ENCODE measurements at regions not wholly inside any gene's neighbourhood (a gene's known extent, or its start where the extent isn't known, plus 50 kb on each side); places are given as distances from the start of the nearest gene placed in this dataset.

- DNase-seq: no peak
Observed at GRCh38 chrX:94361241-94361640, 687.2 kb downstream of the FAM133A start.

GRCh38 chrX:94365736-94366135 lies 691.7 kb downstream of the FAM133A start:
- no peak for DNase-seq

- DNase-seq: no peak
Observed at GRCh38 chrX:94366616-94367015, 692.6 kb downstream of the FAM133A start.

GRCh38 chrX:94389044-94389443 lies 715.0 kb downstream of the FAM133A start:
- DNase-seq: no peak

GRCh38 chrX:94400488-94400887 lies 726.5 kb downstream of the FAM133A start:
- DNase-seq: peak; percentile 79

GRCh38 chrX:94401426-94401825 lies 727.4 kb downstream of the FAM133A start:
- peak; percentile 62 for DNase-seq

- no peak for DNase-seq
Observed at GRCh38 chrX:94414746-94415145, 740.7 kb downstream of the FAM133A start.

GRCh38 chrX:94418065-94418464 lies 744.1 kb downstream of the FAM133A start:
- no peak for DNase-seq

GRCh38 chrX:94424456-94424855 lies 750.5 kb downstream of the FAM133A start:
- no peak for DNase-seq

GRCh38 chrX:94430091-94430490 lies 756.1 kb downstream of the FAM133A start:
- DNase-seq: no peak

- DNase-seq: peak; percentile 62
Observed at GRCh38 chrX:94435799-94436198, 761.8 kb downstream of the FAM133A start.

- no peak for DNase-seq
Observed at GRCh38 chrX:94454159-94454558, 780.2 kb downstream of the FAM133A start.

- DNase-seq: no peak
Observed at GRCh38 chrX:94454606-94455005, 780.6 kb downstream of the FAM133A start.

GRCh38 chrX:94455782-94456181 lies 781.8 kb downstream of the FAM133A start:
- no peak for DNase-seq

GRCh38 chrX:94492541-94492940 lies 818.5 kb downstream of the FAM133A start:
- no peak for DNase-seq

GRCh38 chrX:94493405-94493804 lies 819.4 kb downstream of the FAM133A start:
- no peak for DNase-seq

GRCh38 chrX:94511564-94511963 lies 837.6 kb downstream of the FAM133A start:
- no peak for DNase-seq

GRCh38 chrX:94515009-94515408 lies 841.0 kb downstream of the FAM133A start:
- no peak for DNase-seq

- peak; percentile 59 for DNase-seq
Observed at GRCh38 chrX:94524867-94525266, 850.9 kb downstream of the FAM133A start.

GRCh38 chrX:94545722-94546121 lies 871.7 kb downstream of the FAM133A start:
- peak; percentile 26 for DNase-seq

GRCh38 chrX:94551831-94552230 lies 877.8 kb downstream of the FAM133A start:
- peak; percentile 3 for DNase-seq

- DNase-seq: no peak
Observed at GRCh38 chrX:94560930-94561329, 886.9 kb downstream of the FAM133A start.

- DNase-seq: peak; percentile 39
Observed at GRCh38 chrX:94576367-94577004, 902.5 kb downstream of the FAM133A start.

- DNase-seq: peak; percentile 4
Observed at GRCh38 chrX:94600077-94600476, 926.1 kb downstream of the FAM133A start.

- DNase-seq: no peak
Observed at GRCh38 chrX:94612140-94612539, 938.1 kb downstream of the FAM133A start.
